ENCODE measurements at regions not wholly inside any gene's neighbourhood (a gene's known extent, or its start where the extent isn't known, plus 50 kb on each side); places are given as distances from the start of the nearest gene placed in this dataset.

GRCh38 chr13:70994191-70994590 lies 872.8 kb downstream of the DACH1 start:
- no peak for TF ChIP-seq POLR2A (IDR thresholded peaks at IDR 0.05; ENCODE audit: low read depth, low read length)
- TF ChIP-seq POLR2AphosphoS5 (IDR thresholded peaks at IDR 0.05; ENCODE audit: low read depth, low read length), result no peak

All from GM12891 (cell line).